GM12891 (cell line): ENCODE measurements at regions not wholly inside any gene's neighbourhood (a gene's known extent, or its start where the extent isn't known, plus 50 kb on each side); places are given as distances from the start of the nearest gene placed in this dataset.

Experiments
- DNase-seq: peaks from one replicate; pipeline ENCODE4 v3.0.0; 2011; ENCODE audit warnings: low spot score; ENCODE audit not compliant: insufficient read length
- FAIRE-seq: peaks from 2 replicates; lab custom pipeline; 2011; peaks lifted over from hg19 to GRCh38; lab: Jason Lieb, UNC
- PAX5 ChIP-seq: IDR thresholded peaks from 2 replicates; pipeline ENCODE4 v1.6.1; 2011; ENCODE audit warnings: low read length, moderate library complexity, mild to moderate bottlenecking; ENCODE audit not compliant: insufficient read depth, severe bottlenecking
- POLR2A ChIP-seq: IDR thresholded peaks from 2 replicates; pipeline ENCODE4 v1.6.1; 2011; ENCODE audit warnings: low read depth, low read length, control low read depth
- POLR2AphosphoS5 ChIP-seq: IDR thresholded peaks from 2 replicates; pipeline ENCODE4 v1.6.1; 2011; ENCODE audit warnings: low read depth, low read length, control low read depth
- POU2F2 ChIP-seq: IDR thresholded peaks from 2 replicates; pipeline ENCODE4 v1.6.1; 2011; ENCODE audit warnings: low read depth, mild to moderate bottlenecking, control low read depth, low read length, moderate library complexity
- SPI1 ChIP-seq: IDR thresholded peaks from 2 replicates; pipeline ENCODE4 v1.6.1; 2011; ENCODE audit warnings: low read depth, low read length, control low read depth
- TAF1 ChIP-seq: IDR thresholded peaks from 2 replicates; pipeline ENCODE4 v1.6.1; 2011; ENCODE audit warnings: low read depth, low read length, control low read depth

DNA sequence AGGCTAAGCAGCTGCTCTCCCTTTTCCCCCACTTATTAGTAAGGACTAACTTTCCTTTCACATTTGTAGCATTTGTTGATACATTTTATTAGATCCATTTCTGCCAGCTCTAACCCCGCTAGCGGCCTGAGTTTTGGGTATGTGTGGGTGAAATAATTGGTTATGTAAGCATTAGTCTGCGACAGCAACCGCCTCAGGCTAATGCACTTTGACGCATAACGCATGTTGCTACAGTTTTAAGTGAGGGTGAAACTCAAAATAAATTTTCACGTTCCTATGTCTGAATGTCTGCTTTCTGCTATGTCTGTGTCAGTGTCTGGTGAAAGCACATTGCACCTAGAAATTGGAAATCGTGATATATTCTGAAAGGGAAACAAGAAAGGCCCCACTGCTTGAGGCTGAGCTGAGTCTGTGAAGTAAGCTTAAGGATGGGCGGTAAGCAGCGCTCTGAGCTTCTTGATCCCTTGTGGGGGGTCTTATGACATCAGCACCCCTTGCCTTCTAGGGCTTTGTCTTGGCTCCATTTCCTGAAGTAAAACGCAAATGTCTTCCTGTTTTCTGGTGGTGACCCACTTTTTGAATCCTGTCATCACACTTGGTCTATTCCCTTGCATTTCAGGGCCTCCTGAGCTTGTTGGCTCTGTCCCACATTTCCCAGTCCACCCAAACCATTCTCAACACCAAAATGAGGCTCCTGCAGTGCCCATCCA lies 648.3 kb upstream of the ARGLU1 start:
- no peak for FAIRE-seq
- no peak for DNase-seq

DNA sequence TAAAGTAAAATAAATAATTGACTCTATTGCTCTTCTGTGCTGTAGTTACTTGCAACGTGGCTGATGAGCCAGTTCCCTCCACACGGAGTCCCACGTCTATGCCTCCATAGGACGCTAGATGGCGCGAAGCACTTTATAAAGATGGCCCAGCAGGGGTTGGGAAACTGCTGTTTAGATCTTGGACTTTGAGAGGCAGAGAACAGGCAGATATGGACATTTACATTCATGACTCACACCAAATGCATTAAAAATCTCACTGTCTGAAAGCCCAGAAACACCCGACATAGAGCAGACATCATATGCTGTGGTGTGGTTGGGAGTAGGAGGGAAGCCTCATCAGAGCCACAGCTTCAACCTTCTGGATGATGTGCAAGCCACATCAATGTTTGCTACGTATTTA lies 643.1 kb upstream of the ARGLU1 start:
- TF ChIP-seq POLR2AphosphoS5 (no peak), SPI1 (0 out of 2 replicates have a peak, but pooled peaks have one; percentile 6), POLR2A (no peak)
- DNase-seq (peak; percentile 10), FAIRE-seq (peak; percentile 82)

More for the DNA sequence above, 648.3 kb upstream of the ARGLU1 start:
- no peak for TF ChIP-seq PAX5
- TF ChIP-seq SPI1 = no peak
- no peak for TF ChIP-seq POU2F2
- TF ChIP-seq TAF1 = no peak
- TF ChIP-seq POLR2AphosphoS5 = no peak
- no peak for TF ChIP-seq POLR2A

DNA sequence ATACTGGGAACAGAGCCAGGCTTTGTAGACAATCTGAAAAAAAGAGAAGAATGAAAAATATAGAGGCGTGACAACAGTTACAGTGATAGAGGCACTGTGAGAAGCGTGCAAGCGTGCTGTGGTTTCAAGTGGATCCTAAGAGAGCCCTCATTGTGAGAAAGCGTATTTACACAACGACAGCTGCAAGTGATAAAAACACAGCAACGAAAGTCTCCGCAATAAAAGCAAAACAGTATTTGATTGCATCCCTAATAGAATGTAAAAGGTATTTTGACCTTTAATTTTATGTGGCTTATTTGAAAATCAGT lies 642.7 kb upstream of the ARGLU1 start:
- DNase-seq (no peak), FAIRE-seq (no peak)
- TF ChIP-seq POU2F2 = no peak
- no peak for TF ChIP-seq PAX5
- TF ChIP-seq POLR2AphosphoS5 = no peak
- no peak for TF ChIP-seq TAF1
- no peak for TF ChIP-seq POLR2A
- no peak for TF ChIP-seq SPI1

DNA sequence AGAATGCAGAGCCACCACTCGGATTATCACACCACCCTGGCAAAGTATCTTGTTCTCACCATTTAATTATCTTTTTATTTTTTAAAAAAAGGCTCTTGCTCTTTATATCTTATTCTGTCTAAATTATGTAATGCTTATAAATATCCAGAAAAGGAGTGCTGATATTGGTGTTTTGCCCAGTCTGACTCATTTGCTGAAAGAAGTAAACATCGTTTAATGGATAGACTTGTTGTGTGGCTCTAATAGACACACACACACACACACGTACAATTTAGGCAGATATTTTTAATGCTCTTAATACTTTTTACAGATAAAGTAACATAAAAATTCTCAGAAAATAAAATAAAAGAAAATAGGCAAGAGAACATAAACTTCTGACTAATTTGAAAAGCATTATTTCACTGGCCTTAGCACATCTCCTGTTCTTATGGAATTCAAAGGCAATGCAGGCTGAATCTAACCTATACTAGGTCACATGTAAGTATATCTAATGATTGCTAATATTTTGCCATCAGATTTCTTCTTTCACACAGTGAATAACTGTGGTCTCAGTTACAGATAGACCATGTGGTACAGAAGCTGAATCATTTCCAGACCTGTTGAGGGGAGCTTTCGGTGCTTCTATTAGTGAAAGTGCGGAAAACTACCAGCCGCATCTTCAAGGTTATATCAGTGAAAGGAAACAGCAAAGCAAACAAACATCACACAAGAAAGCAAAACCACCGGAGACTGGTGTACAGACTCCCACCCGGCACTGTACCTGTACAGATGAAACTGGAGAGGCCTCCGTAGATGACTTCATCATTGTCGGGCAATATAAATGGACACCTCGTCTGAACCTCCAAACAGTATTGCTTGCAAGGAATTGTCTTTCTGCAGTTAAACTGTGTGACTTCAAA lies 642.1 kb upstream of the ARGLU1 start:
- DNase-seq (no peak), FAIRE-seq (no peak)
- TF ChIP-seq PAX5 (no peak), POU2F2 (no peak), SPI1 (no peak), TAF1 (no peak), POLR2A (no peak), POLR2AphosphoS5 (no peak)

DNA sequence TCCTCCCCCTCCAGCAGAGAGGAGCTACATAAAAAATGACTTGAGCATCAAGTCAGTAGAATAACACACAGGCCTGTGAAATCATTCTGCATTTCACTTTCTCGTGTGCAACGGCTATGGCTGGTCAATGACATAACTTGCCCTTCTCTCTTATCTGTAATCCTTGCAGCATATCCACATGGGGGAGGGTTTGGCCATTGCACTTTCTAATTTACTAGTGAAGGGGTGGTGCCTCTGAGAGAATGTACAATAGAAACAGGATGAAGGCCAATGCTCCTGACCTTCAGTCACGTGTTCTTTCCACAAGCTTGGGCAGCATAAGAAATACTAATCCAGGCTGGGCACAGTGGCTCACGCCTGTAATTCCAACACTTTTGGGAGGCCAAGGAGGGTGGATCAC lies 641.0 kb upstream of the ARGLU1 start:
- no peak for TF ChIP-seq POU2F2
- no peak for TF ChIP-seq POLR2AphosphoS5
- TF ChIP-seq POLR2A = no peak

DNA sequence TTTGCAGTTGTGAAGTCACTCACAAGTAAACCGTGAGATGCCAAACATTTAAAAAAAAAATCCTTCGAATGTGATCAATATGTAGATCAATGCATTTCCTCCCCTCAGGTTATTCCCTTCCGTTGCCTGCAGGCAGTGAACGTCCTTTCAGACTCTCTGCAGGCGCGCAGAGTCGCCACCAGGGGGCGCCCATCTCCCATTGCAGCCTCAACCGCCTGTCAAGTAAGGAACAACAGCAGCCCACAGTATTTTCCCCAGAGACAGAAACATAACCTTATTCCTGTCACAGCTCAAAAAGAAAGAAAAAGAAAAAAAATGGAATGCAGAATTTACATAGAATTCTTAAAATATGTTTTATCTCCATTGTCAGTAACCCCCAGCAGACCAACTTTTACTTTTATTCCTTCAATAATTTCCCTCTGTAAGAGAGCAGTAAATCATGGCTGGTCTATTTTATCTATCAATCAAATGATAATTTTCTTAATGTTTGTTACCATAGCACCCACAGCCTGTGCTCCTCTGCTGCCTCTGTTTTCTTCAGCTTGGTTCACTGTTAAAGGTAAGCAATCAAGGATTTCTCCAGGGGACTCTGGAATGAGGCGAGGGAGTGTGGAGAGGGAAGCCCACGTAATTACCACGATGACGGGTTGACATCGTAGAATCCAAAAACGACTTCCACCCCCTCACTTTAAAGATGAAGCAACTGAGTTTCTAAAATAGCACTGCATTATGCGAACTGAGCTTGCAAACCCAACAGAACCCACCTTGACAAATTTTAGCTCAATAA lies 637.6 kb upstream of the ARGLU1 start:
- no peak for TF ChIP-seq SPI1
- TF ChIP-seq POLR2AphosphoS5 = no peak
- TF ChIP-seq PAX5 = no peak
- no peak for TF ChIP-seq TAF1
- no peak for TF ChIP-seq POLR2A
- no peak for TF ChIP-seq POU2F2
- DNase-seq (peak; percentile 35), FAIRE-seq (no peak)

More for the DNA sequence above, 641.0 kb upstream of the ARGLU1 start:
- no peak for FAIRE-seq
- no peak for DNase-seq

DNA sequence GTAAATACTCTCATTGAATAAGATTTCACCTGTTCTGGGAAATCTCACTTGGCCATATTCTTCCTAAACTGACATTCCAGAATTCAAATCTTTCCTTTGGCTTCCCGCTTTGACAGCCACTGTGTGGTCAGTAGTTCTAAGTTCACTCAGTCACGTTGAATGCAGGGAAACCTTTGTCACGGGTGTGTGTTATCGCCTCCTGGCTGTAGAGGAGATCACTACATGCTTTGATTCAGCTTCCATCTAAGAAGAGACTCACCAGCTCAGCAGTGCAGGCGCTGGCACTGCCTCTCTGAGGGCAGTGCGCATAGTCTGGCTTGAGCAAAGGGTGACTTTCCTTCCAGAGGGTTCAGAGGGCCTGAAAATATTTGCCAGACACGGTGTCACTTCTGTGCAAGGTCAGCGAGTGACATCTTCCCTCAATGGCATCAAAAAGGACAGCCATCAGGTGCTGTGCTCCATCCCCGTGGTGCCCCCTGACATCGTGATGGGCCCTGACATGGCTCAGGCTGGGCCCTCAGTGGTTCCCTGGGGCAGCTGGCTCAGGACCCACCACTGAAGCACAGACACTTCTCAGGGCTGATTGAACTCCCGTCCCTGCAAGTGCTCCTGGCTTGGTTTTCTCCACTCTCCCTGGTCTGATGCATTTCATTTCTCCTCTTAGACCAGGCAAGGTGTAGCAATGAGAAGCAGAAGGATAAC lies 635.4 kb upstream of the ARGLU1 start:
- DNase-seq (peak; percentile 7), FAIRE-seq (no peak)
- TF ChIP-seq TAF1 (no peak), POU2F2 (no peak), SPI1 (no peak), POLR2A (no peak), POLR2AphosphoS5 (no peak), PAX5 (no peak)

DNA sequence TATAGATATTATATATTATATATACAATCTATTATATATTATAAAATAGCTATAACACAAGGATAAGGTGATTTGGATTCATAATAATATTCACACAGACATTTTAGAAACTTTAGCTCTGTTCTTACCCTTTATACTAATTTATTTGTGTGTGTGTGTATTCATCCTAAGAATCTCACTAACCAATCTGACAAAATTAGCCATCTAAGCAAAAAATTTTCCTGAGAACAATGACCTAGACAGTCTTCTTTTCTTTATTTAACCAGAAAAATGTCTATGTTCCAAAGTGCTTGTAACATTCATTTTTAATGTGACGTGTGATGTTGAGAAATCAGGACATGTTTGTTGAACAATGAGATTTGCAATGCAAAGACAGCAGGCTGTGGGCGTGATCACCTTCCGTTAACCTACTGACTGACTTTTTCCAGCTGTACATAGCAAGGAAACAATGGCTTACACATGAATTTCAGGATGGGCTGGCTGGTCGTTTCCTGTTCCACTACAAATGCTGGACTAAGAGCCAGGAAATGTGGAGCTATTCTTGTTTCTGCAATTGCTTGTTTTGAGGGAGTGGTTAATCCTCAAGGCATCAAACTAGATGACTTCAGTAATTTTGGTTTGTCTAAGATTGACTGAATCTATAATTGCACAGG lies 634.6 kb upstream of the ARGLU1 start:
- TF ChIP-seq PAX5 (no peak), POLR2A (no peak), TAF1 (no peak), POLR2AphosphoS5 (no peak), POU2F2 (no peak), SPI1 (no peak)
- DNase-seq = no peak
- no peak for FAIRE-seq
